ENCODE measurements at regions not wholly inside any gene's neighbourhood (a gene's known extent, or its start where the extent isn't known, plus 50 kb on each side); places are given as distances from the start of the nearest gene placed in this dataset.

- H3K27ac ChIP-seq, result no peak overlapping the region
- no peaks in the 10 kb centered on the region for H3K27me3 ChIP-seq
- no peaks in the 10 kb centered on the region for H3K9me3 ChIP-seq
- intact Hi-C loops (cut with DNase I), result no loop called here
- no peak overlapping the region for H3K4me3 ChIP-seq
- TF ChIP-seq, protein P1, sequence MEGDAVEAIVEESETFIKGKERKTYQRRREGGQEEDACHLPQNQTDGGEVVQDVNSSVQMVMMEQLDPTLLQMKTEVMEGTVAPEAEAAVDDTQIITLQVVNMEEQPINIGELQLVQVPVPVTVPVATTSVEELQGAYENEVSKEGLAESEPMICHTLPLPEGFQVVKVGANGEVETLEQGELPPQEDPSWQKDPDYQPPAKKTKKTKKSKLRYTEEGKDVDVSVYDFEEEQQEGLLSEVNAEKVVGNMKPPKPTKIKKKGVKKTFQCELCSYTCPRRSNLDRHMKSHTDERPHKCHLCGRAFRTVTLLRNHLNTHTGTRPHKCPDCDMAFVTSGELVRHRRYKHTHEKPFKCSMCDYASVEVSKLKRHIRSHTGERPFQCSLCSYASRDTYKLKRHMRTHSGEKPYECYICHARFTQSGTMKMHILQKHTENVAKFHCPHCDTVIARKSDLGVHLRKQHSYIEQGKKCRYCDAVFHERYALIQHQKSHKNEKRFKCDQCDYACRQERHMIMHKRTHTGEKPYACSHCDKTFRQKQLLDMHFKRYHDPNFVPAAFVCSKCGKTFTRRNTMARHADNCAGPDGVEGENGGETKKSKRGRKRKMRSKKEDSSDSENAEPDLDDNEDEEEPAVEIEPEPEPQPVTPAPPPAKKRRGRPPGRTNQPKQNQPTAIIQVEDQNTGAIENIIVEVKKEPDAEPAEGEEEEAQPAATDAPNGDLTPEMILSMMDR (IDR thresholded peaks at IDR 0.05), result no peak
- no peaks in the 10 kb centered on the region for H3K36me3 ChIP-seq
- no peak for ATAC-seq
- no peaks in the 10 kb centered on the region for H3K4me1 ChIP-seq
- DNase-seq, result no peak
Measured at GRCh38 chr3:153311541-153311940, 149.5 kb downstream of the RAP2B start.

GRCh38 chr3:153313302-153313965, 151.4 kb downstream of the RAP2B start:
- Histone ChIP-seq H3K4me3 (no peak overlapping the region), H3K4me1 (no peaks in the 10 kb centered on the region), H3K27me3 (no peaks in the 10 kb centered on the region), H3K27ac (no peak overlapping the region), H3K36me3 (no peaks in the 10 kb centered on the region), H3K9me3 (no peaks in the 10 kb centered on the region)
- ATAC-seq (no peak), DNase-seq (no peak)
- TF ChIP-seq, protein P1 (IDR thresholded peaks at IDR 0.05), result no peak
- intact Hi-C loops (cut with DNase I), result no loop called here

GRCh38 chr3:153314038-153314437, 152.0 kb downstream of the RAP2B start:
- intact Hi-C loops (cut with DNase I), result no loop called here

DNA sequence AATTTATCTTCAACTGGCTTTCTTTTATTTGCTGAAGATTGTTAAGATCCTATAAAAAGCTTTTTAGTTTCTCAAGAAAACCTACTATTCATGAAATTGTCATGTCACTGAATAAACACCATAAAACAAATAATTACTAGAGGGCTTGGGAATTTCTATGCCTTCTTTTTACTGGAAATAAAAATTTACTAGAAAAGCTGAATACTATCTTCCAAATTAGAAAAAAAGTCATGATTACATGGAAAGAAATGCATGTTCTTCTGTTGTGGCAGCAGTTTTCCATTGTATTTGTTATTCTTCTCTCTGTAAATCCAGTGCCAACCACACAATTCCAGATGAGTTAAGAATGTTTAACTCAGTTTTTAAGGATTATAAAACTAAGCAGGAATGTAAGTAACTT, 153.8 kb downstream of the RAP2B start:
- Histone ChIP-seq H3K4me1 (peaks cover 4% of the 10 kb centered on the region), H3K9me3 (no peaks in the 10 kb centered on the region), H3K4me3 (no peak overlapping the region), H3K36me3 (no peaks in the 10 kb centered on the region), H3K27ac (no peak overlapping the region), H3K27me3 (no peaks in the 10 kb centered on the region)
- DNase-seq (no peak), ATAC-seq (no peak)
- intact Hi-C loops (cut with DNase I), result no loop called here
- TF ChIP-seq, protein P1 (IDR thresholded peaks at IDR 0.05), result no peak

More at GRCh38 chr3:153314038-153314437, 152.0 kb downstream of the RAP2B start:
- no peak overlapping the region for H3K27ac ChIP-seq
- H3K9me3 ChIP-seq, result no peaks in the 10 kb centered on the region
- ATAC-seq, result no peak
- H3K36me3 ChIP-seq, result no peaks in the 10 kb centered on the region
- TF ChIP-seq, protein P1 (IDR thresholded peaks at IDR 0.05), result no peak
- no peak for DNase-seq
- H3K4me1 ChIP-seq, result no peaks in the 10 kb centered on the region
- H3K4me3 ChIP-seq, result no peak overlapping the region
- H3K27me3 ChIP-seq, result no peaks in the 10 kb centered on the region

GRCh38 chr3:153319705-153320554, 157.9 kb downstream of the RAP2B start:
- intact Hi-C loops (cut with DNase I), result no loop called here
- H3K27ac ChIP-seq, result peak overlapping the region; percentile 49

More at GRCh38 chr3:153319705-153320554, 157.9 kb downstream of the RAP2B start:
- TF ChIP-seq, protein P1 (IDR thresholded peaks at IDR 0.05), result no peak
- Histone ChIP-seq H3K4me1 (peaks cover 4% of the 10 kb centered on the region), H3K36me3 (no peaks in the 10 kb centered on the region), H3K4me3 (peak overlapping the region; percentile 2), H3K27me3 (no peaks in the 10 kb centered on the region), H3K9me3 (no peaks in the 10 kb centered on the region)
- ATAC-seq (no peak), DNase-seq (no peak)
